GM12874 (cell line): ENCODE measurements at regions not wholly inside any gene's neighbourhood (a gene's known extent, or its start where the extent isn't known, plus 50 kb on each side); places are given as distances from the start of the nearest gene placed in this dataset.

ENCODE experiments used
- TF ChIP-seq, protein P1 (sequence below): IDR thresholded peaks from 2 replicates; pipeline ENCODE4 v1.5.1; 2011; ENCODE audit warnings: low read depth, mild to moderate bottlenecking, control low read depth, low read length, moderate library complexity; ENCODE audit not compliant: insufficient read depth

DNA sequence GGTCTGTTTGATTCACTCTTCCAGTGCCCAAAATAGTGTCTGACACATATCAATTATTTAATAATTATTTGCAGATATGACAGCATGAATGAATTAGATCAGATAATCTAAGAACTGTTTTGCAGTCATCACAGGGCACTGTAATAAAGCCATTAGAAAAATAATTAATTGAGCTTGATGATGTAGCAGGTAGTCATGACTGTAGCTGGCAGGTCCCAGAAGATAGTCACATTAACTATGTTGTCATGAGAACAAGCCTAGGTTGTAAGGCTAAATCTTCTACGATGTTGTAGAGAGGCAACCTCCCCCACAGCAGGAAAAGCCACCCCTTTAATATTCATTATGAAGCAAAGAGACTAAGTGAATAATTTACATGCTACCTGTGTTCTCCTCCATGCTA is 243.9 kb upstream of the SPTLC3 start:
- TF ChIP-seq, protein P1, sequence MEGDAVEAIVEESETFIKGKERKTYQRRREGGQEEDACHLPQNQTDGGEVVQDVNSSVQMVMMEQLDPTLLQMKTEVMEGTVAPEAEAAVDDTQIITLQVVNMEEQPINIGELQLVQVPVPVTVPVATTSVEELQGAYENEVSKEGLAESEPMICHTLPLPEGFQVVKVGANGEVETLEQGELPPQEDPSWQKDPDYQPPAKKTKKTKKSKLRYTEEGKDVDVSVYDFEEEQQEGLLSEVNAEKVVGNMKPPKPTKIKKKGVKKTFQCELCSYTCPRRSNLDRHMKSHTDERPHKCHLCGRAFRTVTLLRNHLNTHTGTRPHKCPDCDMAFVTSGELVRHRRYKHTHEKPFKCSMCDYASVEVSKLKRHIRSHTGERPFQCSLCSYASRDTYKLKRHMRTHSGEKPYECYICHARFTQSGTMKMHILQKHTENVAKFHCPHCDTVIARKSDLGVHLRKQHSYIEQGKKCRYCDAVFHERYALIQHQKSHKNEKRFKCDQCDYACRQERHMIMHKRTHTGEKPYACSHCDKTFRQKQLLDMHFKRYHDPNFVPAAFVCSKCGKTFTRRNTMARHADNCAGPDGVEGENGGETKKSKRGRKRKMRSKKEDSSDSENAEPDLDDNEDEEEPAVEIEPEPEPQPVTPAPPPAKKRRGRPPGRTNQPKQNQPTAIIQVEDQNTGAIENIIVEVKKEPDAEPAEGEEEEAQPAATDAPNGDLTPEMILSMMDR = no peak

DNA sequence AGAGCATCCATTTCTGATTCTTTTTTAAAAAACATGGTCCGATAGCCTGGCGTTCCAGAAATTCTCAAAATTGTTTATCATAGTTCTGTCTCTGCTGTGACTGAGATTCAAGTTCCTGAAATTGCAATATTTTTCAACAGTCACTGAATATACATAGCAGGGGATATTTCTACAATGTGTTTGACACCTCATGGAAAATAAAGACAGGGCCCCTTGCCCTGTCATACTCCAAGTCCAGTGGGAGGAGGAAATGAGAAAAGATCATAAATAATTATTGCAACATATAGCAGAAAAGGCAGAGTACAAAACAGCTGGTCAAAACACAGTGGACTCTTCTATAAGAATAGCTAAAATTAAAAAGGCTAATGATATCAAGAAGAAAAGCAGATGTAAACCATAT is 234.8 kb upstream of the SPTLC3 start:
- TF ChIP-seq, protein P1 = no peak

DNA sequence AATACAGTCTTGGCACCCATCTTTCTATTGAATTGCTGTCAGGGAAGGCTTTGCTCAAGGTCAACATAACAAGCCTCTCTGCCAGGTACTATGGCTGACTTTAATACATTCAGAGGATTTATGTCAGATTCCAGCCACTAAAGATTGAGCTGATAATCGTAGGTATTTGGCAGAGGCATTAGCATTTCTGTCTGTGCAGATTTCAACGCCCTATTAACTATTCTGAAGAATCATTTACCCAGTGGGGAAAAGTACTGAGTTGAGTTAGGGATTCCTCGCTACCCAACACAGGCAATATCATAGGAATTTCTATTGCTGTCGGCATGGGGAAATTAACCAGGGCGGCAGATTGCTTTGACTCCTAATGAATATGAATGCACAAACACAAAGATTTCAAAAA is 233.7 kb upstream of the SPTLC3 start:
- TF ChIP-seq, protein P1 = no peak

DNA sequence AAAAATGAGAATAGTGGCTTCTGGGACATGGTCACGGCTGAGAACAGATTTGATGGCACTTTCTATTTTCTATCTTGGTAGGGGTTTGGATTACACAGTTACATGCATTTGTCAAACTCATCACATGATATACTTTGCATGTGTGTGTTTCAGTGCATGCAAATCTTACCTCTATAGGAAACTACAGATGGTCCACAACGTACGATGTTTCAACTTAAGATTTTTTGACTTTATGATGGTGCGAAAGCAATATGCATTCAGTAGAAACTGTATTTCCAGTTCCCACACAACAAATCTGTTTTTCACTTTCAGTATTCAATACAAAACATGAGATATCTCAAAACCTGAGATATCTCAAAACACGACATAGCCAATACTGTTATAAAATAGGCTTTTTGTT is 231.8 kb upstream of the SPTLC3 start:
- TF ChIP-seq, protein P1 = no peak

DNA sequence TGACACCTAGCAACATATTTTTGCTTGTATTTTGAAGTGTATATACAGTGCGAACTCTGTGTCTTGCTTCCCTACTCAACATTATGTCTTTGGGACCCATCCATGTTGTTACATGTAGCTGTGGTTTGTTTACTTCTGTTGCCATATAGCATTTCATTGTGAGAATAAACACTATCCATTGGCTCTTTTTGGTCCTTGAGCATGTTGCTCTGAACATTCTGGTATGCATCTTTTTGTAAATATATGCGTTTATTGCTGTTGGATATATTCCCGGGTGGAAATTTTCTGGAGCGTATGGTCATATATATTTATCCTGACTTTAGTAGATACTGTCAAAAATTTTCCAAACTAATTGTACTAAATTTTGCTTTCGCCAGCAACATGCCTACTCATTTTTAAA is 222.5 kb upstream of the SPTLC3 start:
- TF ChIP-seq, protein P1 = no peak

DNA sequence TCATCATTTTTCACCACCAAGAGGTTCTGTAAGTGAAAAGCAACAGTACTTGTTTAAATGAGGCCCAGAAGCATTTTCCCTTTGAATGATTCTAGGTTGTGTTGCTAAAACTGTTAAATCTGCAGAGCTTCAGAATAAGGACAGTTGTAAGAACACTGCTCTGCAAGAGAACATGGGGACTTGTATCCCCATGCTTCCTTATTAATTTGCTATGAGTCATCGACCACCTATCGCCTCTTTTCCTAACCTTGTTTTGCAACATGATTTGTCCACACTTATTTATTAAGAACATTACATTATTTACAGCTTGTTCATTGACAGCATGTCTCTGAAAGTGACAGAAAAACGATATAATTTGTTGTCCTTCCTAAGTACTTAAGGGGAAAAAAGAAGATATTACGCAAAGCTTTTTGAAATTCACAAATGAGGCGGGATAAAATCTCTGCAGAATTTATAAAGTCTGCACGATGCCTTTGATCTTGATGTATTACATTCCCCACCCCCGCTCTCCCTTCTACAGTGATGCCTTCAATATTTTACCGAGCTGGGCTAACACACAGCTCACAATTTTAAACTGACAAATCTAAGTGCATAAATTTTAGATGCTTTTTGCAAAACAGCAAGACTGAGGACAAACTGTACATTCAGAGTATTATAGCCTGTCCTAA is 220.0 kb upstream of the SPTLC3 start:
- TF ChIP-seq, protein P1 = no peak

DNA sequence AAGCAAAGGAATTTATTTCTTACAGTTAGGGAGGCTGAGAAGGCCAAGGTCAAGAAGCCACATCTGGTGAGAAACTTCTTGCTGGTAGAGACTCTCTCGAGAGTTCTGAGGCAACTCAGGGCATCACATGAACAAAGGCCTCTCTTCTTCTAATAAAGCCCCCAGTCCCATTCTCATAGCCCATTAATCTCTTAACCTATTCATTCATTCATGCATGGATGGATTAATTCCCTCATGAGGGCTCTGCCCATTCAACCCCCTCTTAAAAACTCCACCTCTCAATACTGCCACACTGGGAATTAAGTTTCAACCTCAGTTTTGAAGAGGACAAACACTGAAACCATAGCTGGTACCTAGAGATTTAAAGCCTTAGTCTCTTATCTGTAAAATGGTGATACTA is 217.9 kb upstream of the SPTLC3 start:
- TF ChIP-seq, protein P1 = no peak
